NCI-H2196 treated with DMSO at 0.1 percent for 48 hours (cell line): ENCODE measurements at regions not wholly inside any gene's neighbourhood (a gene's known extent, or its start where the extent isn't known, plus 50 kb on each side); places are given as distances from the start of the nearest gene placed in this dataset.
"Not testable (repeated sequence)": the region's sequence is repeated elsewhere in the genome, so short reads cannot be mapped to it uniquely, and the experiment has no call there.

Experiments
- DNase-seq: peaks from one replicate; lab custom pipeline; 2025; ENCODE audit not compliant: unreplicated experiment; lab: John Stamatoyannopoulos, UW

DNA sequence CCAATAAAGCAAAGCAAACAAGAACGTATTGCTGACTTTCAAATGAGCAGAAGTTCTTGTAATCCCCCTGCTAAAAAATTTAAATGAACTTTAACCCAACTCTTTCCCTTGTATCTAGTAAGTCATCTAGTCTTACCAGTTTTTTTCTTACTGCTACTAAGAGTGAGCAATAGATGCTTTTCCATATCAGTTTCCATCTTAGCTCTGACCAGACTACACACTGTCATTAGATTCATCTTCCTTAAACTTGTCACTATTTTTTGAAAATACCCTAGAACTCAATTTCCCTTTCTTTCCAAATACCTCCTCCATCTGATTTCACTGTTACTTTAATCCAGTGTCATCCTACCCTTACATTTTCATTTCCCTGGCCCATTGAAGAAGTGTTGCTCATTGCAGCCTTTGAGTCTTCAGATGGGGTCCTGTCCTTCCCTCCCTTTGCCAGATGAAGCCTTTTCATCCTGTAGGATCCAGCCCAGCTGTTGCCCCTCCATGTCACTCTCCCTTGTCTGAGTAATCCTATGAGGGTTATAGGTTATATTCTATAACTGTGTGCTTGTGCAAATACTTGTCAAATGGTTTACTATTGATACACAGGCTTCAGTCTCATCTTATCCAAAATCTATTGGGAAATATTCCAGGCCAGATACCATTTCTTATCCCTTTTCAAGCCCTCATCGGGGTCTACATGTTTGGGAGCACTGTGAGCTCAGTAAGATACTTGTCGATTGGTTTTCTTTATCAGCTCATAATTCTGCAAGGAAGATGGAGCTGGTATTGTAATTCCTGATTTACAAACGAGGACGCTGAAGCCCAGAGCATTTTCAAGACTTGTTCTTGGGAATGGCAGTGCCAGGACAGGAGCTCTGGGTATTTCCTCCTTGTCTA is 51.5 kb upstream of the ITGB1 start:
- DNase-seq: no peak

DNA sequence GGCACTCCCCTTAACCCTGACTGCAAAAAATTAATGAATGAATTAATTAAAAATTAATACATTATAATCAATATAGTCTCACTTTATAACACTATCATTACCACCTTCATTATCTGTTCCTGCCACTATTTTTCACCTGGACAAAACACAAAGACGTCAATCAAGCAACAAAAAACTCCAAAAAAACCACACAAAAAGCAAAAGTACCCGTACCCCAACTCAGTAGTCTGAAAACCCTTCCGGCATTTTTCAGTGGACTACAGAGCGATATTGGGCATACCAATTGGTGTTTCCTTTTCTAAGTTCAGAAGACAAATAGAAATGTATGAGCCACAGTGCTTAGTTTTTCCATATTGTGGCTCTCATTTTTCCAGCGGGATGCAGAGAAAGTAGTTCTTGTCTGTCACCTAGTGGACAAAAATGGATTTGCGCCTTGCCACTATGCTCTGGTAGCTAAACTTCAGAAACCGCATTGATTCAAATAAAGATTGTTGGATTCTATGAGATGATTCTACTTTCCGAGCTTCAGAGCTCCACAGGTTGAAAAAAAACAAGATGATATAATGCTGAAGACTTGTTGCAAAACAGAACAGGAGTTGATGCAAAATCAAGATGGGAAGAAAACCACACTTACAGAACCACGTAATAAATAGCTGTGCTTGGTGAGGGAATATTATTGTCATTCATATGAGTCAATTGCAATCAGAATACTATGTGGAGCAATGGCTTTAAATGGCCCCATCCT is 50.6 kb upstream of the ITGB1 start:
- DNase-seq: peak; percentile 5

DNA sequence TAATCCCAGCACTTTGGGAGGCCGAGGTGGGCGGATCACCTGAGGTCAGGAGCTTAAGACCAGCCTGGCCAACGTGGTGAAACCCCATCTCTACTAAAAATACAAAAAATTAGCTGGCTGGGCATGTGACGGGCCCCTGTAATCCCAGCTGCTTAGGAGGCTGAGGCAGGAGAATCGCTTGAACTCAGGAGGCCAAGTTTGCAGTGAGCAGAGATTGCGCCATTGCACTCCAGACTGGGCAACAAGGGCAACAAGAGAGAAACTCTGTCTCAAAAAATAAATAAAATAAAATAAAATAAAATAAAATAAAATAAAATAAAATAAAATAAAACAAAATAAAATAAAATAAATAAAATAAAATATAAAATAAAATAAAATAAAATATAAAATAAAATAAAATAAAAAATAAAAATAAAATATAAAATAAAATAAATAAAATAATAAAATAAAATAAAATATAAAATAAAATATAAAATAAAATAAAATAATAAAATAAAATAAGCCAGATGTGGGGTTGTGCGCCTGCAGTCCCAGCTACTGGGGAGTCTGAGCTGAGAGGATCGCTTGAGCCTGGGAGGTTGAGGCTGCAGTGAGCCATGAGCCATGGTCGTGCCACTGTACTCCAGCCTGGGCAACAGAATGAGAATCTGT is 49.8 kb upstream of the ITGB1 start:
- DNase-seq: not testable (repeated sequence)
